KOPT-K1 (cell line): ENCODE measurements at regions not wholly inside any gene's neighbourhood (a gene's known extent, or its start where the extent isn't known, plus 50 kb on each side); places are given as distances from the start of the nearest gene placed in this dataset.

Source experiments
- H3K27ac ChIP-seq: fragments of 200-600 bp; sonication (generic); 2 replicates; pipeline ENCODE4 v1.5.1; 2016; ENCODE audit warnings: antibody characterized with exemption, mild to moderate bottlenecking, low read depth, low read length; ENCODE audit not compliant: poor library complexity, severe bottlenecking
- H3K36me3 ChIP-seq: fragments of 200-600 bp; sonication (generic); 2 replicates; pipeline ENCODE4 v1.5.1; 2017; ENCODE audit warnings: antibody characterized with exemption, mild to moderate bottlenecking, low read length, moderate library complexity; ENCODE audit not compliant: insufficient read depth
- H3K9me3 ChIP-seq: fragments of 200-600 bp; sonication (generic); 2 replicates; pipeline ENCODE4 v1.5.1; 2017; ENCODE audit warnings: antibody characterized with exemption, low read length, mild to moderate bottlenecking; ENCODE audit not compliant: insufficient read depth, poor library complexity, severe bottlenecking

- no peak overlapping the region for H3K27ac ChIP-seq
- no peaks in the 10 kb centered on the region for H3K9me3 ChIP-seq
- no peaks in the 10 kb centered on the region for H3K36me3 ChIP-seq
Observed at GRCh38 chr5:167792514-167792913, 498.9 kb upstream of the WWC1 start.

DNA sequence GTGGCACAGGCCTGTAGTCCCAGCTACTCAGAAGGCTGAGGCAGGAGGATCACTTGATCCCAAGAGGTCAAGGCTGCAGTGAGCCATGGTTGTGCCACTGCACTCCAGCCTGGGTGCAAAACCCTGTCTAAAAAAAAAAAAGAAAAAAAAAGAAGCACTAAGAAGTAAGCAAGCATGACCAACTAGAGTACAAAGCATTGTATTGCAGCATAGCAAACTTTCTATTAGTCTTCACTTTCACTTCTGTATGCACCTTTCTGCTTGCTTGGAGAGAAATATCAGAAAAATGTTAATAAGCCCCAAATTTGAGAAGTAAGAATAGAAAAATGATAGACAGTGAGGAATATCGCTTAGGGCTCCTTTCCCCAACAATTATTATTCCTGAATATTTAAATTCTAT lies 497.7 kb upstream of the WWC1 start:
- H3K27ac ChIP-seq: no peak overlapping the region

DNA sequence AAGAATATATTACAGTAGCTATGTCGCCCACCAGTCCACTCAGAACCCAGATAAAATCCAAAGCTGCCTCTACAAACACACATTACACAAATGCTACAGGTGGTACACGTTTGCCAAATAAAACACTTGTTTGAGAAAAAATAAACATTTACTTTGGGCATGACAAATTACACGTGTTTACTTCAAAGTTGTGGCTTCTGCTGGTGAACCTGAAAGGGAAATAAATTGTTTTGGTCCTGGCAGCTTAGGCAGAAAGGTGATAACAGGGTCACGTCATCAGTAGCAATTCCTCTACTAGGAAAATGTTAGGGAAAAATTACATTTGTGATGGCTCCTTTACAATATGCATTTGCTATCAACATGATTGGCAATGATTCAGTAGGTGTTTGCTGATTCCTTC lies 497.3 kb upstream of the WWC1 start:
- H3K36me3 ChIP-seq: no peaks in the 10 kb centered on the region
- no peak overlapping the region for H3K27ac ChIP-seq
- H3K9me3 ChIP-seq: no peaks in the 10 kb centered on the region

More for the DNA sequence above, 497.7 kb upstream of the WWC1 start:
- Histone ChIP-seq H3K9me3 (no peaks in the 10 kb centered on the region), H3K36me3 (no peaks in the 10 kb centered on the region)

DNA sequence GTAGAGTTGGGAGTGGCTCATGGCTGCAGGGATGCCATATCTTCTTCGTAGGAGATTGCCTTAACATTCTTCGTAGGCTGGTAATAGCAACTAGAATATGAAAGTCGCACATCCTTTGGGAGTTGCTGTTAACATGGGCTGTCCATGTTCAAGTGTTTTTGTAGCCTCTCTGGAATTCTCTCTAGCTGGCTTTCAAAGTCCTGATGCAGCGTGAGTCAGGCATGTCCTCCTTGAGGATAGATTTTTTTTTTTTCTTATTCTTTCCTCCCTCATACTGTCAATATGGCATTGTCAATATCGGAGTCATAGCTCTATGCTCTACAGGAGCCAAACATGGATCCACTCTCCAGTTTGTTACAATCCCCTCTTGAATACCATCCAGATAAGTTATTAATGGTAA lies 494.8 kb upstream of the WWC1 start:
- no peaks in the 10 kb centered on the region for H3K36me3 ChIP-seq
- H3K27ac ChIP-seq: no peak overlapping the region
- H3K9me3 ChIP-seq: no peaks in the 10 kb centered on the region

GRCh38 chr5:167797933-167798332 lies 493.5 kb upstream of the WWC1 start:
- Histone ChIP-seq H3K36me3 (no peaks in the 10 kb centered on the region), H3K27ac (no peak overlapping the region), H3K9me3 (no peaks in the 10 kb centered on the region)

DNA sequence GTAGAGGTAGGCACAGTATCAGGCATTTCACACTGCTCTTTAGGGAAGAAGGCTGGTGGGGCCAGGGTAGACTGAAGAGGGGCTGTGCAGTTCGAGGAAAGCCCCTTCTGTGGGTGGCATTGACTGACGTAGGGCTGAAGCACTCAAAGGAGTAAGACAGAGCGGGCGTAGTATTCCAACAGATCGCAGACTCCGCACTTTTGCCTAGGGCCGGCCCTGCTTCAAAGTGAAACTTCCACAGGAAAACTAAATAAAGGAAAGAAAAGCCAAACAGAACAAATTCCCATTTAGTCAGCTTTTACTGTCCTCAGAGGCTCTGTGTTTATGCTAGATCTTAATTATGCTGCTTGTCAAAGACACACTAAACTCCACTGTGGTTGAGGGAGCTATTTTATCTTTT lies 493.0 kb upstream of the WWC1 start:
- Histone ChIP-seq H3K36me3 (no peaks in the 10 kb centered on the region), H3K9me3 (no peaks in the 10 kb centered on the region), H3K27ac (no peak overlapping the region)

- H3K27ac ChIP-seq: no peak overlapping the region
- H3K9me3 ChIP-seq: no peaks in the 10 kb centered on the region
- H3K36me3 ChIP-seq: no peaks in the 10 kb centered on the region
Observed at GRCh38 chr5:167800427-167800826, 491.0 kb upstream of the WWC1 start.

DNA sequence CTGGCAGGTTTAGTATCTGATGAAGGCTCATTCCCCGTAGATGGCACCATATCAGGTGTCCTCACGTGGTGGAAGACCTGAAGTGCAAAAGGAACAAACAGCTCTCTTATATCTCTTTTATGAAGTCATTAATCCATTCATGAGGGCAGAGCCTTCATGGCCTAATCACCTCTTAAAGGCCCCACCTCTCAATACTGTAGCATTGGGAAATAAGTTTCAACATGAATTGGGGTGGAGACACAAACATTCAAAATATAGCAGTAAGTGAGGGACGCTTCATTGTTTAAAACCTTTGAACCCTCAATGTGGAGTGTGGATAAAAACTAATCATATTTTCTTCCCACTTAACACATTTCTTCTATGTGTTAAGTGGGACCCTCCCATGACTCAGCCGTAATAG lies 489.4 kb upstream of the WWC1 start:
- Histone ChIP-seq H3K36me3 (no peaks in the 10 kb centered on the region), H3K9me3 (no peaks in the 10 kb centered on the region), H3K27ac (no peak overlapping the region)

- H3K36me3 ChIP-seq: no peaks in the 10 kb centered on the region
- H3K27ac ChIP-seq: no peak overlapping the region
- no peaks in the 10 kb centered on the region for H3K9me3 ChIP-seq
Observed at GRCh38 chr5:167802755-167803431, 488.6 kb upstream of the WWC1 start.

DNA sequence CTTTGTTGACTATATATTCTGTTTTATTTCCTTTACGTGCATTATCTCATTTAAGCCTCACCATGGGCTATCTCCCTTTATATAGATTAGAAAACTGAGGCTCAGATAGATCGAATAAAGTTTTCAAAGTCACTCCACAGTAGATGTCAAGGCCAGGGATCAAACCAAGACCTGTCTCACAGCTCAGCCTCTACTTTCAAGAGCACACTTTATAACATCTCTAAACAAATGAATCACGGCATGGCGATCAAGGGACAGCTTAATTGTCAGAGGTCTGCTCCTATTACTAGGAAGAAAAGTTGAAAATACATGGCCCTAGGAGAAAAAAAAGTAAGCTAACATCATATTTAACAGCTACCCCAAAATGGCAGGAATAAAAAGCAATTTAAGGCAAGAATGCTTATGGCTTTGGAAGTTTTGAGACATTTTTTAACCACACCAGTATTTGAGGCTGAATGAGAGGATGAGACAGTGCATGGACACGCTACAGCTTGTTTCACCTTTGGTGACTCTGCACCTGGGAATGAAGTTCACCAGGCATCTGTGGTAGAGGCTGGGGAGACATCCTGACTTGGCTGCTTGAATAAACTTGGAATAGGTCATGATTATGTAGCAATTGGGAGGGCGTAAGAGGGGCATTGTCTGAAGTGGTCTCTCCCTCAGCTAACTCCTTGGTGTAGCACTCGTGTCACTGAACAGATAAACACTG lies 486.8 kb upstream of the WWC1 start:
- H3K9me3 ChIP-seq: no peaks in the 10 kb centered on the region
- no peaks in the 10 kb centered on the region for H3K36me3 ChIP-seq
- no peak overlapping the region for H3K27ac ChIP-seq

- H3K36me3 ChIP-seq: no peaks in the 10 kb centered on the region
- H3K27ac ChIP-seq: no peak overlapping the region
Observed at GRCh38 chr5:167810573-167810972, 480.9 kb upstream of the WWC1 start.

GRCh38 chr5:167812871-167813270 lies 478.6 kb upstream of the WWC1 start:
- H3K36me3 ChIP-seq: no peaks in the 10 kb centered on the region
- H3K9me3 ChIP-seq: peaks cover 12% of the 10 kb centered on the region
- H3K27ac ChIP-seq: no peak overlapping the region

More at GRCh38 chr5:167810573-167810972, 480.9 kb upstream of the WWC1 start:
- peaks cover 9% of the 10 kb centered on the region for H3K9me3 ChIP-seq

DNA sequence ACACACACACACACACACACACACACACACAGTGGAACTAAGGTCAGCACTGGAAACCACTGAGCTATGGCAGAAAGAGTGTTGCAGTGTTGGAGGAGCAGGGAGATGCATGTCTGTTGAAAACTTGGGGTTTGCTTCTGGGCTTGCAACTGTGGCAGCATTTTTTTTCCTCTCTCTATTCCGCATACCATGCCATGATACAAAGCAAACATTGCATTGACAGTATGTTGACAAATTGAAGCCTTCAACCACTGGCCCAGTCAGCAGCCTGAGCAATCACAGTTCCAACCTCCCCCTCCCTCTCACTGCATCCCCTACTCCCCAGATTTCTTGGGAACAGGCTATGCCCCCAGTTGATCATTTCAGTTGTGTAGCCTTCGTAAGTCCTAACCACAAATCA lies 478.1 kb upstream of the WWC1 start:
- no peaks in the 10 kb centered on the region for H3K36me3 ChIP-seq
- H3K27ac ChIP-seq: no peak overlapping the region
- peaks cover 12% of the 10 kb centered on the region for H3K9me3 ChIP-seq

DNA sequence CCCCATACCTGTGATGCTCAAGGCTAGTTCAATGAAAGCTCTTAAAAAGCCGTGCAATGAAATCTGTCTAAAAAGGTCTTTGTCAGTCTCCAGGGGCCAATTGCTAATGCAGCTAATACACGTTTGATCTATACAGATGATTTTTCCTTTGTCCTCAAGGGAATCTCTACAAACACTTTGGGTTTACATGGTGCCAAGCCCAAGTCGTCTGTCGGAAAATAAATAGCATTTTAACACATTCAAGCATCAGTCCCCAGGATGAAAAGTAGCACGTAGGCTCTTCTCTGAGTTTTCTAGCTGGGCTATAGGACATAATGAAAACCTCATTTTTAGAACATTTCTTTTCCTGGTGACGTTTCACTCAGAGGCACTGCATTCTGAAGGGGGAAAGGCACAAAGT lies 477.4 kb upstream of the WWC1 start:
- Histone ChIP-seq H3K9me3 (peaks cover 12% of the 10 kb centered on the region), H3K27ac (no peak overlapping the region), H3K36me3 (no peaks in the 10 kb centered on the region)

- Histone ChIP-seq H3K9me3 (peaks cover 12% of the 10 kb centered on the region), H3K27ac (no peak overlapping the region), H3K36me3 (no peaks in the 10 kb centered on the region)
Observed at GRCh38 chr5:167814828-167815227, 476.6 kb upstream of the WWC1 start.

DNA sequence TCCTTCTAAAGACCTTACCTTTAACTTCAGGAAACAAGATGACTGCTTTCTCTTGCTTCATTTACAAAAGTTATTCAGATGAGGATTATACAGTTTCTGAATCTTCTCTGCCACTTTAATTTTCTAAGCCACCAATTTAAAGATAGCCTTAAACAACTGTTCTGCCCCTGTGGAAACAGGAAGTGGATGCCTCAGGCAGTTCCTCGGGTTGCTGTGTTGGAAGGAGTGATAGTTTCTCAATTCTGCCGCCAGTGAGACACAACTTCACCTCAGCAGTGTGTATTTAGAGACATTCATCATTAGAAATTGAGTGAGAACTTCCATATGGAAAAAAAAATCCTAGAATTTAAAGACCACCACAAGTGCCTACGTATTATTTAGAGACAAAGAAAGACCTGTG lies 475.1 kb upstream of the WWC1 start:
- Histone ChIP-seq H3K9me3 (peaks cover 12% of the 10 kb centered on the region), H3K36me3 (no peaks in the 10 kb centered on the region), H3K27ac (peak overlapping the region; percentile 45)
